ENCODE measurements at regions not wholly inside any gene's neighbourhood (a gene's known extent, or its start where the extent isn't known, plus 50 kb on each side); places are given as distances from the start of the nearest gene placed in this dataset.

GRCh38 chr4:176902710-176903323 is 110.1 kb upstream of the VEGFC start:
- DNase-seq: no peak

DNA sequence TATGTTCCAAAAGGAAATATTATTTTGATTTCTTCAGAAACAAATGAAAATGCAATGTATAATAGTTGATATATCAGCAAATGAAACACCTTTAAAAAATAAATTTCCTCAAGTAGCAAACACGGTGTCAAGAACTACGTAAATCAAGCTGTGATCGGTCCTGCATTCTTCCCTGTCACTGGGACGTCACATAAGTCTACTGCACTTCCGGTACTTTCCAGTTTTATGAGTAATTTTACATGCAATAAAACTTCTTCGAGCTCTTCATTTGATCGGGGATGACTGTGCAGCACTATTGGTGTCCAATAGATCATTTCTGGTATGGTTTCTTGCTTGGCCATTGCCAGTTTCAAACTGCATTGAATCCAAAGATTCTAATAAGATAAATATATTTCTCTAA is 114.0 kb upstream of the VEGFC start:
- no peak for DNase-seq

GRCh38 chr4:176910646-176911045 is 117.9 kb upstream of the VEGFC start:
- no peak for DNase-seq

- DNase-seq: no peak
Measured at GRCh38 chr4:176919631-176920030, 126.9 kb upstream of the VEGFC start.

GRCh38 chr4:176920694-176921093 is 128.0 kb upstream of the VEGFC start:
- no peak for DNase-seq

- DNase-seq: no peak
Measured at GRCh38 chr4:176921256-176921655, 128.5 kb upstream of the VEGFC start.

- no peak for DNase-seq
Measured at GRCh38 chr4:176924238-176924637, 131.5 kb upstream of the VEGFC start.

GRCh38 chr4:176925962-176926361 is 133.2 kb upstream of the VEGFC start:
- no peak for DNase-seq

GRCh38 chr4:176927117-176927516 is 134.4 kb upstream of the VEGFC start:
- no peak for DNase-seq

- peak; percentile 43 for DNase-seq
Measured at GRCh38 chr4:176927664-176928063, 134.9 kb upstream of the VEGFC start.

GRCh38 chr4:176939445-176939844 is 146.7 kb upstream of the VEGFC start:
- no peak for DNase-seq

DNA sequence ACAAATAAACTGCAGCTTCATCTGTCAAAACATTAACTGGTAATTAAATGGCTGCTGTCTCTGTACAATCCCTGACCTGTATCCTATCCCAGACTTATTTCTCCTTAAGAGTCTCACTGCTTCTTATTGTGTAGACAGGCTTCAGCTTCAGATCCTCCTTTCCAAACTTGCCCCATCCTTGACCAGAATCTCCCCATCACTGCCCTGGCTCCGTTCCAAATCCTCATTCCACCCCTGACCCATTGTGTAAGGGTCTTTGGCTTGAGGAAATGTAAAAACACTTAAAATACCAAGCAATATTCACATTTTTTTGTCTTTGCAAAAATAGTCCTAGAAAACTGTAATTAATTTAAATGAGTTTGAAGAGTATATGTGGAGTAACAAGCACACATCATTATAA is 152.6 kb upstream of the VEGFC start:
- no peak for DNase-seq

- peak; percentile 48 for DNase-seq
Measured at GRCh38 chr4:176949029-176949428, 156.3 kb upstream of the VEGFC start.

DNA sequence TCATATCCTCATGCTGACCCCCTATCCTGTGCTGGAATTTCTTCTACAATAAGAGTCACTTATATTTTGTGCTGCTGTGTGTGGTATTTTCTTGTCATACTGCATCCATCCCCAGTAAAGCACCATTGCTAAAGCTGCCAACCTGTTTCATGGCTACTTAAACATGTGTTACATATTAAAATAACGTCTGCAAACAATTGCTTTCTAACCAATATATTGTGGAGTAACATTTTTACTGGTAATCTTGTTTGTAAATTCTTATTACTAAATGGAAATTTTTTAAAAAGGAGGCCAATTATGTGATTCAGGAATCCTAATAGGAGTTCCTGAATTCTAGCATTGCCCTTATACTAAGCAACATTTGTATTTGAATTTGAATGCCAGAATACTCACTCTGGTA is 160.3 kb upstream of the VEGFC start:
- no peak for DNase-seq

DNA sequence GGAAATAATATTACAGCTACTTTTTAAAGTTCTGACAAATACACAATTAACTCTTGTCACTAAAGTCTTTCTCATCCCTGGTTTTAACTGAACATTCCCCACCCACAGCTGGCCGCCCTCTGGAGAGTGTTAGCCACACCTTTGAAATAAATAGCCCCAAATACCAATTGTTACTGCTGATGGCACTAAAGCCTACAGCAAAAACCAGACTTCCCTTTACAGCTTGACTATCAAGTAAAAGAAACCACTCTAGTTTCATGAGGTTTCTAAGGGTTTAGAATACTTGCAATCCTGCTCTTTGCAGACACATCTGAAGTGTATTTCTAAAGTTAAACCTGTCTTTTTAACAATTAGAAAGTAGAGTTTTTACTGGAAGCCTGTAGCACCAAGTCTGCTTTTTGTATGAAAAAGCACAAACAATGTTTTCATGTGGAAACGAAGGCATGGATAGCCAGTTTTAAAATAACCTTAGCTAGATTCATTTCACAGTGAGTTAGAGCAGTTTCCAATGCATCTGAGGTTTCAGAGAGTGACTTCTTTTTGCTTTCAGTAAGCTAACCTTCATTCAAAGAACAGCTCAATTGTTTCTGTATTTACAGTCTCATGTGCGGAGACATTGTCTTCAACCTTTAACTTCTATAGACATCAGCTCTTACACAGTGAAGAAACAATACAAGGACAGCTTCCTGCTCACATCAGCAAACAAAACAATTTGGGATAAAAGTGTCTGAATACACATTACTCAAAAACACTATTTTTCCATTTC is 164.8 kb upstream of the VEGFC start:
- DNase-seq: no peak

DNA sequence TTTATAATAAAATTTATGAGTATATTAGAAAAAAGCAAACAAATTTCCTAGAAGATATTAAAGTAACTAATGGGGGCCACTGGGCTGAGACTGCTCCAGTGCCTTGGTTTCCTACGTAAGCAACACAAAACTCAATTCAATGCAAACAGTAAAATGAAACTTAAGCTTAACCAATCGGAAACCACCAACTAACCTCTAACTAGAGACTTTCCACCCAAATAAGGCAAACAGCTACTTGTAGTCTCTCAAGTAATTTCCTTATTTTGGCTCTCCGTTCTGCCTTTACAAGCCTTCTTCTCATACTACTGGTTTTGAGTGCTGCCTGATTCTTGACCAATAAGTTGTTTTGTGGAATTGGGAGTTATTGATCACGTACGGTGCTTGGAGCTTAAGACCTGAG is 167.3 kb upstream of the VEGFC start:
- DNase-seq: no peak

DNA sequence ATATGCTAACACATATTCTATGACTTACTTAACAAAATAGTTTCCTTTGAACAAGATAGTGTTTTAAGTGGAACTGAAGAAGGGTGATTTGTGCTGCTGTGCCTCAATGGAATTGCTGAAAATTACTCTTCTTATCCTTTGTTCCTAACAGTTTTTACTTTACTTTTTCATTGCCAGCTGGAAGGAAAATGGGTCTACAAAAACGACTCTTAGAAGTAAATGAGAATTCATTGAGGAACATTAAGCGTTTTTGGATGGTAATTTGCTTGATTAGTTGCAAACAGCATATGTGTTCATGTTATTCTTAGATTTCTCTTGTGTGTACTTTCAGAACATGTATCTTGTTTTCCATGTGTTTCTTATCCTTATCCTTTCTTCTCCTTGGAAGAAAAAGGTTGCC is 170.4 kb upstream of the VEGFC start:
- peak; percentile 6 for DNase-seq

GRCh38 chr4:176964116-176964691 is 171.5 kb upstream of the VEGFC start:
- no peak for DNase-seq

DNA sequence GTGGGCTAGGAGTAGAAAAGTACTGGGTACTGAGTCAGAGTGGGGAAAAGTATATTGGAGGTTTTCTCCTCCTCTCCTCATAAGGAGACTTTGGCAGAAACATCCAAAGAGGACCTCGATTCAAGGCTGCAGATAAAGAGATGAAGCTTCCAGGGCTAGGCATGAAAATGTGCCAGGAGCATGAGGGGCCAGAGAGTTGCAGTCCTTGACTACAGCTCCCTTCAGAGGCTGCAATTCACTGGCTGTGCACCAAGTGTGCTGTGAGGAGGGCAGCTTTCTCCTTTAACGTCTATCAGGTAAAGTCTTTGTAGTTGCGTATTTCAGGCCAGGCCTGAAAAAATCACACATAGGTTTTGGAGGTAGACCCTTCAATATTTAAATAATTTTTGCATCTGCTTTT is 174.9 kb upstream of the VEGFC start:
- no peak for DNase-seq

GRCh38 chr4:176968094-176968493 is 175.4 kb upstream of the VEGFC start:
- no peak for DNase-seq

DNA sequence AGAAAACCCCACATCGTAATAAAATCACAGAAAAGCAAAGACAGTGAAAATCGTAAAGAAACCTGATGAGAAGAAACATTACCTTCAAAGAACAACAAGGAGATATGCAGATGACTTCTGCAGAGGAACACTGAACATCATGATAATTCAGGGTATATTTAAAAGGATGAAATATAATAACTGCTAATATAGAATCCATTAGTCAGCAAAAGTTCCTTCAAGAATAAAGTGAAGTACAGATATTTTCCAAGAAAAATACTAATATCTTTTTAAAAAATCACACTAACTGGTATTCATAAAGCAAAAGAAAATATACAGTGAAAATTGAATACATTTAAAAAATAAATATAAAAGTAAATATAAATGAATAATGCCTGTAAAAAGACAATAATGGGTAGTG is 176.3 kb upstream of the VEGFC start:
- DNase-seq: no peak

GRCh38 chr4:176970853-176971252 is 178.1 kb upstream of the VEGFC start:
- DNase-seq: no peak

DNA sequence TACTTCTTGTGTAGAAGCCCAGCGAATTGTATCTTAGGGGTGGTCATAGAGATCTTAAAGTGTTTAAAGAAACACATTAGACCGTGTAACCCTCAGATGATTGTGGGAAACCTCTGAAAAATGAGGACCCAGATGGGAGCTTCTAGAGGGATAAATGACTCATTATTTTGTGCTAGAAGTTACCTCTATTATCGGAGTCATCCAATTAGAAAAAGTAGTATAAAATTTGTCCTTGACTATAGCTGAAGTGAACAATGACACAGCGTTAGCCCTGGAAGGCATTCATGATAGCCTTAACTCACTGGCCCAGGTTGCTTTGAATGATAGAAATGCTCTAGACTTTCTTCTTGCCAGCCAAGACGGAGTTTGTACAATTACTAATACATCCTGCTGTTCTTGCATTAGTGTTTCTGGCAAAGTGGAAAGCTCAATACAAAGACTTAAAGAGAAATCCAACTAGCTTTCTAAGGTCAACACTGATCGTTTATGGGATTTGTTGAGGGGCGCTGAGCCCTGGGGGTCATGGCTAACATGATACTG is 178.9 kb upstream of the VEGFC start:
- DNase-seq: no peak

GRCh38 chr4:176979416-176979815 is 186.7 kb upstream of the VEGFC start:
- DNase-seq: no peak
